GM12892 (cell line): ENCODE measurements at regions not wholly inside any gene's neighbourhood (a gene's known extent, or its start where the extent isn't known, plus 50 kb on each side); places are given as distances from the start of the nearest gene placed in this dataset.
"Not testable (repeated sequence)": the region's sequence is repeated elsewhere in the genome, so short reads cannot be mapped to it uniquely, and the experiment has no call there.

Experiments
- POLR2A ChIP-seq: IDR thresholded peaks from 2 replicates; pipeline ENCODE4 v1.6.1; 2011; ENCODE audit warnings: low read depth, low read length, control low read depth
- TAF1 ChIP-seq: IDR thresholded peaks from 2 replicates; pipeline ENCODE4 v1.6.1; 2011; ENCODE audit warnings: low read depth, mild to moderate bottlenecking, control low read depth, low read length, borderline replicate concordance

DNA sequence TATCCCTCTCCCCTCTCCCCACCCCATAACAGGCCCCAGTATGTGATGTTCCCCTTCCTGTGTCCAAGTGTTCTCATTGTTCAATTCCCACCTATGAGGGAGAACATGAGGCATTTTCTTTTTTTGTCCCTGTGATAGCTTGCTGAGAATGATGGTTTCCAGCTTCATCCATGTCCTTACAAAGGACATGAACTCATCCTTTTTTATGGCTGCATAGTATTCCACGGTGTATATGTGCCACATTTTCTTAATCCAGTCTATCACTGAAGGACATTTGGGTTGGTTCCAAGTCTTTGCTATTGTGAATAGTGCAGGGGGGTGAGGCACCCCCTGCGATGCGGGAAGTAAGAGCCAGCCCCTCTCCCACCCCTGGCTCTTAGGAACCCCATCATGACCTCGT lies 73.2 kb upstream of the RUBCNL start:
- TF ChIP-seq POLR2A, TAF1: not testable (repeated sequence)
